ENCODE measurements at regions not wholly inside any gene's neighbourhood (a gene's known extent, or its start where the extent isn't known, plus 50 kb on each side); places are given as distances from the start of the nearest gene placed in this dataset.
"Not testable (repeated sequence)": the region's sequence is repeated elsewhere in the genome, so short reads cannot be mapped to it uniquely, and the experiment has no call there.

GRCh38 chr2:160600437-160600836, 106.8 kb upstream of the RBMS1 start:
- H3K27ac Mint-ChIP-seq; ATAC-seq (ENCODE audit: low read depth in 2 of 2); DNase-seq; H3K4me1 Mint-ChIP-seq; H3K27me3 Mint-ChIP-seq; H3K36me3 Mint-ChIP-seq; H3K9me3 Mint-ChIP-seq; H3K4me3 Mint-ChIP-seq: not testable (repeated sequence)

GRCh38 chr2:160602073-160602472, 108.5 kb upstream of the RBMS1 start:
- H3K4me1 Mint-ChIP-seq = no peaks in the 10 kb centered on the region
- no peaks in the 10 kb centered on the region for H3K9me3 Mint-ChIP-seq

GRCh38 chr2:160603771-160604510, 110.3 kb upstream of the RBMS1 start:
- Mint-ChIP-seq H3K4me3 (no peak overlapping the region), H3K4me1 (no peaks in the 10 kb centered on the region), H3K9me3 (no peaks in the 10 kb centered on the region), H3K36me3 (no peaks in the 10 kb centered on the region), H3K27ac (no peak overlapping the region), H3K27me3 (peaks cover 0 to 8% (median 5%) of the 10 kb centered on the region in 3 donors)
- no peak for DNase-seq
- ATAC-seq (ENCODE audit: low read depth in 2 of 2) = no peak

More at GRCh38 chr2:160602073-160602472, 108.5 kb upstream of the RBMS1 start:
- H3K4me3 Mint-ChIP-seq = no peak overlapping the region
- peaks cover 0 to 8% (median 5%) of the 10 kb centered on the region in 3 donors for H3K27me3 Mint-ChIP-seq
- no peaks in the 10 kb centered on the region for H3K36me3 Mint-ChIP-seq
- no peak overlapping the region for H3K27ac Mint-ChIP-seq
- DNase-seq (no peak), ATAC-seq (ENCODE audit: low read depth in 2 of 2) (no peak)

GRCh38 chr2:160606341-160606740, 112.7 kb upstream of the RBMS1 start:
- H3K36me3 Mint-ChIP-seq = no peaks in the 10 kb centered on the region
- H3K27ac Mint-ChIP-seq = peak overlapping the region in 1 of 6 donors; percentile 15
- H3K4me1 Mint-ChIP-seq = no peaks in the 10 kb centered on the region
- H3K27me3 Mint-ChIP-seq = peaks cover 5 to 8% (median 6%) of the 10 kb centered on the region in 3 donors
- DNase-seq = no peak
- no peaks in the 10 kb centered on the region for H3K9me3 Mint-ChIP-seq
- H3K4me3 Mint-ChIP-seq = no peak overlapping the region
- ATAC-seq (ENCODE audit: low read depth in 2 of 2) = no peak

- no peaks in the 10 kb centered on the region for H3K36me3 Mint-ChIP-seq
- no peaks in the 10 kb centered on the region for H3K4me1 Mint-ChIP-seq
- no peak for ATAC-seq (ENCODE audit: low read depth in 2 of 2)
- no peak for DNase-seq
- H3K27ac Mint-ChIP-seq = no peak overlapping the region
- H3K27me3 Mint-ChIP-seq = peaks cover 6 to 10% (median 8%) of the 10 kb centered on the region in 3 donors
- H3K9me3 Mint-ChIP-seq = no peaks in the 10 kb centered on the region
- H3K4me3 Mint-ChIP-seq = no peak overlapping the region
Measured at GRCh38 chr2:160608599-160608998, 115.0 kb upstream of the RBMS1 start.

GRCh38 chr2:160609346-160609745, 115.7 kb upstream of the RBMS1 start:
- peaks cover 6 to 14% (median 10%) of the 10 kb centered on the region in 3 donors for H3K27me3 Mint-ChIP-seq
- no peak for ATAC-seq (ENCODE audit: low read depth in 2 of 2)
- H3K36me3 Mint-ChIP-seq = no peaks in the 10 kb centered on the region
- no peaks in the 10 kb centered on the region for H3K9me3 Mint-ChIP-seq
- no peaks in the 10 kb centered on the region for H3K4me1 Mint-ChIP-seq
- no peak for DNase-seq
- no peak overlapping the region for H3K4me3 Mint-ChIP-seq
- H3K27ac Mint-ChIP-seq = no peak overlapping the region

GRCh38 chr2:160610041-160610440, 116.4 kb upstream of the RBMS1 start:
- H3K4me1 Mint-ChIP-seq = no peaks in the 10 kb centered on the region
- DNase-seq = no peak
- H3K27me3 Mint-ChIP-seq = peaks cover 9 to 21% (median 12%) of the 10 kb centered on the region in 3 donors
- peaks cover 0 to 6% (median under 1%) of the 10 kb centered on the region in 7 donors for H3K9me3 Mint-ChIP-seq
- no peak for ATAC-seq (ENCODE audit: low read depth in 2 of 2)
- no peaks in the 10 kb centered on the region for H3K36me3 Mint-ChIP-seq
- no peak overlapping the region for H3K4me3 Mint-ChIP-seq
- no peak overlapping the region for H3K27ac Mint-ChIP-seq

- H3K27ac Mint-ChIP-seq = no peak overlapping the region
Measured at GRCh38 chr2:160612266-160612856, 118.8 kb upstream of the RBMS1 start.

GRCh38 chr2:160613466-160614153, 120.0 kb upstream of the RBMS1 start:
- no peak overlapping the region for H3K27ac Mint-ChIP-seq
- peaks cover 14 to 22% (median 15%) of the 10 kb centered on the region in 3 donors for H3K27me3 Mint-ChIP-seq
- H3K9me3 Mint-ChIP-seq = peaks cover 4 to 19% (median 5%) of the 10 kb centered on the region in 7 donors
- no peak for ATAC-seq (ENCODE audit: low read depth in 2 of 2)
- H3K36me3 Mint-ChIP-seq = no peaks in the 10 kb centered on the region
- H3K4me1 Mint-ChIP-seq = no peaks in the 10 kb centered on the region
- no peak for DNase-seq
- no peak overlapping the region for H3K4me3 Mint-ChIP-seq

More at GRCh38 chr2:160612266-160612856, 118.8 kb upstream of the RBMS1 start:
- Mint-ChIP-seq H3K4me3 (no peak overlapping the region), H3K4me1 (no peaks in the 10 kb centered on the region), H3K9me3 (peaks cover 4 to 19% (median 5%) of the 10 kb centered on the region in 7 donors), H3K36me3 (no peaks in the 10 kb centered on the region), H3K27me3 (peaks cover 14 to 22% (median 15%) of the 10 kb centered on the region in 3 donors)
- ATAC-seq (ENCODE audit: low read depth in 2 of 2) = no peak
- no peak for DNase-seq

- H3K36me3 Mint-ChIP-seq = no peaks in the 10 kb centered on the region
- DNase-seq = no peak
- no peaks in the 10 kb centered on the region for H3K4me1 Mint-ChIP-seq
- H3K27me3 Mint-ChIP-seq = peaks cover 14 to 22% (median 15%) of the 10 kb centered on the region in 3 donors
- H3K9me3 Mint-ChIP-seq = peaks cover 4 to 19% (median 5%) of the 10 kb centered on the region in 7 donors
- H3K4me3 Mint-ChIP-seq = no peak overlapping the region
- peak overlapping the region in 1 of 6 donors; percentile 23 for H3K27ac Mint-ChIP-seq
- ATAC-seq (ENCODE audit: low read depth in 2 of 2) = no peak
Measured at GRCh38 chr2:160614391-160614790, 120.8 kb upstream of the RBMS1 start.

GRCh38 chr2:160615706-160616105, 122.1 kb upstream of the RBMS1 start:
- peaks cover 4 to 19% (median 5%) of the 10 kb centered on the region in 7 donors for H3K9me3 Mint-ChIP-seq
- no peak overlapping the region for H3K27ac Mint-ChIP-seq
- no peak overlapping the region for H3K4me3 Mint-ChIP-seq
- no peaks in the 10 kb centered on the region for H3K36me3 Mint-ChIP-seq
- DNase-seq (no peak), ATAC-seq (ENCODE audit: low read depth in 2 of 2) (no peak)
- H3K4me1 Mint-ChIP-seq = no peaks in the 10 kb centered on the region
- peaks cover 14 to 20% (median 15%) of the 10 kb centered on the region in 3 donors for H3K27me3 Mint-ChIP-seq

GRCh38 chr2:160616149-160616548, 122.5 kb upstream of the RBMS1 start:
- H3K27me3 Mint-ChIP-seq = peaks cover 14 to 16% (median 15%) of the 10 kb centered on the region in 3 donors
- no peaks in the 10 kb centered on the region for H3K36me3 Mint-ChIP-seq
- H3K27ac Mint-ChIP-seq = no peak overlapping the region
- H3K9me3 Mint-ChIP-seq = peaks cover 4 to 19% (median 5%) of the 10 kb centered on the region in 7 donors
- DNase-seq (no peak), ATAC-seq (ENCODE audit: low read depth in 2 of 2) (no peak)
- peaks cover 0 to 1% (median 0%) of the 10 kb centered on the region in 3 donors for H3K4me1 Mint-ChIP-seq
- H3K4me3 Mint-ChIP-seq = no peak overlapping the region

GRCh38 chr2:160621748-160622147, 128.1 kb upstream of the RBMS1 start:
- peaks cover 0 to 5% (median 0%) of the 10 kb centered on the region in 3 donors for H3K4me1 Mint-ChIP-seq
- DNase-seq = no peak

More at GRCh38 chr2:160621748-160622147, 128.1 kb upstream of the RBMS1 start:
- no peak overlapping the region for H3K27ac Mint-ChIP-seq
- peaks cover 0 to 8% (median 0%) of the 10 kb centered on the region in 7 donors for H3K9me3 Mint-ChIP-seq
- H3K4me3 Mint-ChIP-seq = no peak overlapping the region
- no peaks in the 10 kb centered on the region for H3K27me3 Mint-ChIP-seq
- no peaks in the 10 kb centered on the region for H3K36me3 Mint-ChIP-seq
- ATAC-seq (ENCODE audit: low read depth in 2 of 2) = no peak
